Activated CD4-positive, alpha-beta memory T cell treated with anti-CD3 and anti-CD28 coated beads, Interleukin-2, amount 10 ng/mL, durations not matched to agents 7 days and 5 days (primary cell): ENCODE measurements at regions not wholly inside any gene's neighbourhood (a gene's known extent, or its start where the extent isn't known, plus 50 kb on each side); places are given as distances from the start of the nearest gene placed in this dataset.

ENCODE experiments used
- CTCF ChIA-PET: fragments of 350-600 bp; sonication (Branson Sonifier 250); formaldehyde crosslinking; loops from one replicate; lab custom pipeline; 2021; ENCODE audit warnings: antibody characterized with exemption, inconsistent platforms; lab: Charles Lee
- POLR2A ChIA-PET: fragments of 350-600 bp; sonication (Branson Sonifier 250); formaldehyde crosslinking; loops from one replicate; lab custom pipeline; 2021; ENCODE audit warnings: antibody characterized with exemption; lab: Charles Lee
- DNase-seq: peaks from one replicate; pipeline ENCODE4 v3.0.0-alpha.2; 2020
- H3K27ac Mint-ChIP-seq: one replicate; pipeline ENCODE4 v1.8.0; 2021; ENCODE audit warnings: mild to moderate bottlenecking, mixed read lengths
- H3K27me3 Mint-ChIP-seq: one replicate; pipeline ENCODE4 v1.8.0; 2021; ENCODE audit warnings: mixed read lengths
- H3K36me3 Mint-ChIP-seq: one replicate; pipeline ENCODE4 v1.8.0; 2021; ENCODE audit warnings: low read depth, mixed read lengths
- H3K4me1 Mint-ChIP-seq: one replicate; pipeline ENCODE4 v1.8.0; 2021; ENCODE audit warnings: mixed read lengths
- H3K4me3 Mint-ChIP-seq: one replicate; pipeline ENCODE4 v1.8.0; 2021; ENCODE audit warnings: mild to moderate bottlenecking, mixed read lengths
- H3K9me3 Mint-ChIP-seq: one replicate; pipeline ENCODE4 v1.8.0; 2021; ENCODE audit warnings: mixed read lengths

DNA sequence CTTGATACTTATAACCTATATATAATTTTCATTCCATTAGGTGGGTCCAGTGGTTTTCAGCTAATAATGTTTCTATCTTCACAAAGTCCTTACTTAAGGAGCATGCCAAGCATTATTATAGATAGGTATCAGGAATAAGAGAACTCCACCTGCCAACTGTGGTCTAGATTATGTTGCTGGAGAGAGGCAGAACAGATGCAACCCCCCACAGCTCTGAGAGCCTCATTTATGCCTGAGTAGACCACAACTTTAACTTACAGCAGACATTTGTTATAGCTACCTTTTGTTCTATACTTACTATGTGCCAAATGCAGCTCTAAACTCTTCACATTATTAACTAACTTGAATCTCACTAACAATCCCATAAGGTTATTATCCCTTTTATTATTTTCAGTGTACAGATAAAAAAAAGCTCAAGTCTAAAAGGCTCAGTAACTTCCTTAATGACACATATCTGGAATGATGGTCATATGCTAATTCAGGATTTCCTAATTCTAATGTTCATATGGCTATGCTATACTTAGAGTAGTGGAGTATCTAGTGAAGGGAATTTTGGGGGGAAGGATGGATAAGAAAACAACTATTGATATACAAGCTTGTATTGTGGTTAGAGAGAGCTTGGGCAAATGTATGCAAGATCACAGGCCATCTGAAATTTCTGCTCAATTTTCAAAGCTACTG is 119.1 kb upstream of the RND3 start:
- Mint-ChIP-seq H3K27ac (no peak overlapping the region), H3K4me1 (no peaks in the 10 kb centered on the region), H3K36me3 (no peaks in the 10 kb centered on the region), H3K9me3 (no peaks in the 10 kb centered on the region), H3K4me3 (no peak overlapping the region), H3K27me3 (no peaks in the 10 kb centered on the region)
- DNase-seq: no peak
- ChIA-PET CTCF (no interaction called here), POLR2A (no interaction called here)

DNA sequence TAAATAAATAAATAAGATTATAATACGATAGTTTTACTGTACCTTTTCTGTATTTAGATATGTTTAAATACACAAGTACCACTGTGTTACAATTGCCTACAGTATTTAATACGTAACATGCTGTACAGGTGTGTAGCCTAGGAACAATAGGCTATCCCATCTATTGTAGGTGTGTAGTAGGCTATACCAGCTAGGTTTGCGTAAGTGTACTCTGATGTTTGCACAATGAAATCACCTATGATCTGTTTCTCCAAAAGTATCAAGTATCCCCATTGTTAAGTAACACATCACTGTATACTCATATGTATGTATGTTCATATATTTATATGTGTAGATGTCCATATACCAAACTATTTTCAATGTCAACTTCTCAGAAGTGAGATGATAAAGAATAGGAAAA is 118.2 kb upstream of the RND3 start:
- Mint-ChIP-seq H3K36me3 (no peaks in the 10 kb centered on the region), H3K9me3 (no peaks in the 10 kb centered on the region), H3K4me3 (no peak overlapping the region), H3K27ac (no peak overlapping the region), H3K27me3 (no peaks in the 10 kb centered on the region), H3K4me1 (no peaks in the 10 kb centered on the region)
- ChIA-PET POLR2A (no interaction called here), CTCF (no interaction called here)
- DNase-seq: no peak

DNA sequence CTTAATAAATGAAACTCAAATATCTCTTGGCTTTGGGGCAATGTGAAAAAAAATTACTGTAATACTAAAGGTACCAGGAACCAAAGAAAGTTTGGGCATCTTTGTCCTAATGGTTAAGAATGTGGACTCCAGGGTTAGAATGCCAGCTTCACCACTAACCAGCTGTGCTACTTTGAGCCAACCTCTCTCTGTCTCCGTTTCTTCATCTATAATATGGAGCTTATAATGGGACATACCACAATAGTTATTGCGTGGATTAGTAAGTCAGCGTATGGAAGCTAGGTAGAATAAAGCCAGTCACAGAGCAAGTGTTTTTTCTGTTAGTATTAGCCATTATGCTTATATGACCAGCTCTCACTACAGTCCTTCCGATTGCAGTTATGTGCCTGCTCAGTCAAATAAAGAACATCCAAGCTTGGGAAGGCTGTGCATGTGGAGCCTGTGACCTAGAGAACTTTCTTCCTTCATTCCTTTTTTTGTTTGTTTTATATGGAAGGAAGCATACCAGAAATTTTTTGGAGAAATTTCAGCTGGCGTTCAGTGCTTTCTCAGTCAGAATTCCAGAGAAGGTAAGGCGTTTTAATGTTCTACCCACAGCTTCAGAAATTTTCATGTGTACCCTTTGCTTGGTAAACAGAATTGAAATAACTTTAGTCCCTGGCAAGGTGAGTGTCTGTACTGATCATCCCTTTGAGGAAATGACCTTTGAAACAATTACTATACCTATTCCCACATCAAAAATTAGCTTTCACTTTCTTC is 114.0 kb upstream of the RND3 start:
- no peak for DNase-seq
- H3K27me3 Mint-ChIP-seq: no peaks in the 10 kb centered on the region
- H3K36me3 Mint-ChIP-seq: no peaks in the 10 kb centered on the region
- H3K4me3 Mint-ChIP-seq: no peak overlapping the region
- POLR2A ChIA-PET: no interaction called here
- CTCF ChIA-PET: interaction anchor here (0.5 to 1.2 kb wide), 2 partner anchors 48 to 637 kb away, joined by 3 to 4 read pairs; no protein-coding TSS in a partner anchor
- no peaks in the 10 kb centered on the region for H3K4me1 Mint-ChIP-seq
- H3K9me3 Mint-ChIP-seq: no peaks in the 10 kb centered on the region
- no peak overlapping the region for H3K27ac Mint-ChIP-seq

DNA sequence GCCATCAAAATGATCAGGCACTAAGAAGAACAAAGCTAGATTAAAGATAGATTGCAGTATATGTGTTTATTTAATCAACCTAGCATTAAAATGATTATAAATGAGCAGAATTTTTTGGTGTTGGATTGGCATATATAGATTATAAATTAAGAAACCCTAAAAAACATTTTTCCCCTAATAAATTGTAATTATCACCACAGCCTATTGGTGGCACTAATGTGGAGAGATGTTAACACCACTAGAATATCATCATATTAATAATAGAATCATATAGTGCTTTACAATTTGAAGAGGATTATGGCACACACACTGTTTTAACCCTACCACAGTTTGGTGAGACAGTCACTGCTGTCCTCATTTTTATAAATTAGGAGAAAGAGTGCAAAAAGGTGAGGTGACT is 112.4 kb upstream of the RND3 start:
- Mint-ChIP-seq H3K27ac (no peak overlapping the region), H3K27me3 (no peaks in the 10 kb centered on the region), H3K4me1 (no peaks in the 10 kb centered on the region), H3K4me3 (no peak overlapping the region), H3K9me3 (no peaks in the 10 kb centered on the region), H3K36me3 (no peaks in the 10 kb centered on the region)
- ChIA-PET POLR2A (no interaction called here), CTCF (interaction anchor here (1.2 kb wide), 1 partner anchor 639 kb away, joined by 4 read pairs; no protein-coding TSS in a partner anchor)
- DNase-seq: no peak

DNA sequence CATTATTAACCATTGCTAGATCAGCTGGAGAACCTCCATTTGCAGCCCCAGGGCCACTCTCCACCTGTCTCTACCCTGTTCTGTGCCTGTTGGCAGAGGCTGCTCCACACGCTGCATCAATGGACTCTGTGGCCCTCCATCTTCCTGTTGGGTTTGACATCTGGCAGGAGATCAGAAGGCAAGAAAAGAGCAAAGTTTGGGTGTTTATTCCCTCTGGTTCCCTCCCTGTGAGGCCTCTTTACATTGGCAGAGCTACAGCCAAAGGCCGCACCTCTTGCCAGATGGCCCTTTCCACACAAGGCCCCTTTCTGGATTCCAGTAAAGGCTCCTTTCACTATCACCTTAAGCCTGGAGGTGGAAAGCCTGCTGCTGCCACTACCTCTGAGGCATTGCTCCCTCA is 110.9 kb upstream of the RND3 start:
- H3K27me3 Mint-ChIP-seq: no peaks in the 10 kb centered on the region

DNA sequence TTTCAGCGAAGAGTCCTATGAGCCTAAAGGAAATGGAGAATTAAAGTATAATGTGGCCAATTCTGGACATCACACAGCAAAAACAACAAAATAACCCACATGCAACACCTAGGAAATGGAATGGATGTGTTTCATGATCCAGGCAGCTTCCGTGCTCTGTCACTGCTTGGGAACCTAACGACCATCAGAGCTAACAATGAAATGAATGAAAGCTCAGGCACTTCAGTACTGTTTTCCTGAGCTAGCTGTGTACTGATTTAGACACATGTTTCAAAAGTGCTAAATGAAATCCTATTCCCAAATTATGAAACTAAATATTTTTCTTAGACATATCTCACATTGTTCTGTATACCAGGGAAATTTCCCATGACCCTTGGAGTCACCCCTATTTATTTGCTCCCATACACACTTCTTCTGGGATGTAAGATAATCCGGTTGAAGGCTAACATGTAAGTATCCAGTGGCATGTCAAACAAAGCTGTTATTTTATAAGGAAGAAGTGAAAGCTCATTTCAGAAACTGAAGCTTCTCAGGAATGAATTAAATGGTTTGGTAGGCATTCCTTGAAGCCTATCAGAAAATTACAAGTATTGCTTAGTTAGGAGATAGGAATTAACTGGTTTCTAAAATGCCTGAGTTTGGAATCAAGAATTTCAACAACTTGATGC is 108.5 kb upstream of the RND3 start:
- Mint-ChIP-seq H3K4me3 (no peak overlapping the region), H3K27me3 (no peaks in the 10 kb centered on the region)

More for the DNA sequence above, 110.9 kb upstream of the RND3 start:
- Mint-ChIP-seq H3K27ac (no peak overlapping the region), H3K4me3 (no peak overlapping the region), H3K4me1 (no peaks in the 10 kb centered on the region), H3K9me3 (no peaks in the 10 kb centered on the region), H3K36me3 (no peaks in the 10 kb centered on the region)
- ChIA-PET POLR2A (no interaction called here), CTCF (no interaction called here)
- DNase-seq: no peak

DNA sequence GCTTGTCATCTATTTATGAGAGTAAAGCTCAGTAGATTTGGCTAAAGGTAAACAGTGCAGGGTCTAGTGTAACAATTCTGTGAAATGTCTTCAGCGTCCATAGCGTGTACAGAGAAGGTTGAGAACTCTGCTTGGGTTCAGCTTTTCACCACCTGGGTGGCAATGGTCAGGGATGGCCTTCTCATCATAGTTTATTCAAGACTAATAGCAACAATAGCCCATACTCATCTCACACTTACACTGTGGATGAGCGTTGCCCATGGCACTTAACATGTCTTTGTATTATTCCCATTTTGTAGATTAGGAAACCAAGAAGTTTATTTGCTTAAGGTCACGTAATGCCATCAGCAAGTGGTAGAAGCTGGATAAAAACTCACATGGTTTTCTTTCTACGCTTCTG is 106.8 kb upstream of the RND3 start:
- Mint-ChIP-seq H3K36me3 (no peaks in the 10 kb centered on the region), H3K9me3 (no peaks in the 10 kb centered on the region), H3K4me3 (no peak overlapping the region), H3K4me1 (no peaks in the 10 kb centered on the region), H3K27ac (no peak overlapping the region), H3K27me3 (no peaks in the 10 kb centered on the region)
- CTCF ChIA-PET: no interaction called here
- DNase-seq: no peak
- POLR2A ChIA-PET: no interaction called here

More for the DNA sequence above, 108.5 kb upstream of the RND3 start:
- Mint-ChIP-seq H3K9me3 (no peaks in the 10 kb centered on the region), H3K4me1 (no peaks in the 10 kb centered on the region), H3K27ac (no peak overlapping the region), H3K36me3 (no peaks in the 10 kb centered on the region)
- no peak for DNase-seq
- CTCF ChIA-PET: interaction anchor here (0.7 kb wide), 1 partner anchor 218 kb away, joined by 3 read pairs; no protein-coding TSS in a partner anchor
- POLR2A ChIA-PET: no interaction called here

DNA sequence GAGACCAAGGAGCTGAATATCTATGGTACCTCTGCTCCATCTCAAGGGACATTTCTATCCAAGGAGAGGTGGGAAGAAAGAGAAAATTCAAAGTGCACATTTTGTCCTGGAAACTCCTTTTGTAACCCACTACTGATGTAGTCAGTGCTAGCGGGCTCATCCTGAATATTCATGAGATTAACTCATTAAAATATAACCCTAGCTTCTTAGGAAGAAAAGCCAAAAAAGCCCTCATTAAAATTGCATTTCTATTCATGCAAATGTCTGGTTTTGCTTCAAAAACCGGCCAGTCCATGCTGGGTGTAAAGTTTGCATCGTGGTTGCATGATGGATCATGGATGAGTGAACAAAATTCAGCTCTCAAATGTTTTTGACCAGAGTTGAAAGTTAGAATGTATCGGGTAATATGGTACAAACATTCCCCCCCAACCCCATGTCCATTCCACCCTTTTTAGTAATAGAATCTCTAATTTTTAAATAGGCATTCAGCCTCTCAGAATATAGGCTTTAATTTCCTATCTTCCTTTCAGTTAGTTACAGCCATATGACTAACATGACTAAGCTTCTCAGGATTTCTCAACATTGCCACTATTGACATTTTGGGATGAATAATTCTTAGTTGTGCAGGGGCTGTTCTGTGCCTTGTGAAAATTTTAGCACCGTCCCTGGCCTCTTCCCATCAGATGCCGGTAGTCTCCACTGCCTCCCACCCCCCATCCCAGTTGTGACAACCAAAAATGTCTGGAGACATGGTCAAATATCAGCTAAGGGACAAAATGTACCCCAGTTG is 104.2 kb upstream of the RND3 start:
- CTCF ChIA-PET: no interaction called here
- no peak for DNase-seq

DNA sequence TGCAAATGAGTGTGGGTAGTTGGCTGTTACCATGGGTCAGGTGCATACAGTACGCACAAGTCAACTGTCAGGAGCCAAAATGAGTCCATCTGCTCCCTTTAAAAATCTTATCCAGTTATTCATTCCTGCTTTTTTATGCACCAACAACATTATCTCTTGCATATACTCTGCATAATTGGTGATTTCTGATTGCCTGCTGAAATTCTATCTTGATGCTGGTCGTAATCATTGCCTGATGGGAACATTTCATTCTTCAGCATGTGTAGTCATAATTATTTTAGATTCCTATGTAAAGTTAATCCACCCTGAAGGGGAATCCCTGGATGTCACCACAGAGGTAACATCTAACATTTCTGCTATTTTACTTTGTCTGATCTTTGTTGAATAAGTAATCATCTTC is 102.2 kb upstream of the RND3 start:
- POLR2A ChIA-PET: no interaction called here
- DNase-seq: no peak
- H3K36me3 Mint-ChIP-seq: no peaks in the 10 kb centered on the region
- no peak overlapping the region for H3K4me3 Mint-ChIP-seq
- CTCF ChIA-PET: no interaction called here
- no peak overlapping the region for H3K27ac Mint-ChIP-seq
- H3K9me3 Mint-ChIP-seq: no peaks in the 10 kb centered on the region
- no peaks in the 10 kb centered on the region for H3K27me3 Mint-ChIP-seq
- H3K4me1 Mint-ChIP-seq: no peaks in the 10 kb centered on the region

More for the DNA sequence above, 104.2 kb upstream of the RND3 start:
- Mint-ChIP-seq H3K9me3 (no peaks in the 10 kb centered on the region), H3K27me3 (no peaks in the 10 kb centered on the region), H3K27ac (no peak overlapping the region), H3K36me3 (no peaks in the 10 kb centered on the region), H3K4me3 (no peak overlapping the region), H3K4me1 (no peaks in the 10 kb centered on the region)
- POLR2A ChIA-PET: no interaction called here

DNA sequence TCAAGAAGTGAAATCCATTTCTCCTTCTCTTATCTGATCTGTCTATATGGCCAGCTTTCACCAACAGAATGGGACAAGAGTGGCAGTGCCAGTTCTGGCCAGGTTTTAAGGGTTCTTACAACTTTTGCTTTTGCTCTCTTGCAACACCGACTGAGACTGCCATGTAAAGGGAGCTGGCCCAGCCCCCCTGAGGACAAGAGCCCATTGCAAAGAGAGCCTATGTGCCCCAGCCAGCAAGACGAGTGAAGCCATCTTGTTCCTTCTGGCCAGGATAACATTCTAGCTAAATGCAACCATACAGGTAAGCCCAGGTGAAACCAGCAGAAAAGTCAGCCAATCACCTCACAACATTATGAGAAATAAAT is 101.0 kb upstream of the RND3 start:
- CTCF ChIA-PET: no interaction called here
- H3K36me3 Mint-ChIP-seq: no peaks in the 10 kb centered on the region
- H3K4me1 Mint-ChIP-seq: no peaks in the 10 kb centered on the region
- no peaks in the 10 kb centered on the region for H3K27me3 Mint-ChIP-seq
- no peaks in the 10 kb centered on the region for H3K9me3 Mint-ChIP-seq
- no peak overlapping the region for H3K4me3 Mint-ChIP-seq
- DNase-seq: no peak
- no peak overlapping the region for H3K27ac Mint-ChIP-seq
- POLR2A ChIA-PET: no interaction called here

DNA sequence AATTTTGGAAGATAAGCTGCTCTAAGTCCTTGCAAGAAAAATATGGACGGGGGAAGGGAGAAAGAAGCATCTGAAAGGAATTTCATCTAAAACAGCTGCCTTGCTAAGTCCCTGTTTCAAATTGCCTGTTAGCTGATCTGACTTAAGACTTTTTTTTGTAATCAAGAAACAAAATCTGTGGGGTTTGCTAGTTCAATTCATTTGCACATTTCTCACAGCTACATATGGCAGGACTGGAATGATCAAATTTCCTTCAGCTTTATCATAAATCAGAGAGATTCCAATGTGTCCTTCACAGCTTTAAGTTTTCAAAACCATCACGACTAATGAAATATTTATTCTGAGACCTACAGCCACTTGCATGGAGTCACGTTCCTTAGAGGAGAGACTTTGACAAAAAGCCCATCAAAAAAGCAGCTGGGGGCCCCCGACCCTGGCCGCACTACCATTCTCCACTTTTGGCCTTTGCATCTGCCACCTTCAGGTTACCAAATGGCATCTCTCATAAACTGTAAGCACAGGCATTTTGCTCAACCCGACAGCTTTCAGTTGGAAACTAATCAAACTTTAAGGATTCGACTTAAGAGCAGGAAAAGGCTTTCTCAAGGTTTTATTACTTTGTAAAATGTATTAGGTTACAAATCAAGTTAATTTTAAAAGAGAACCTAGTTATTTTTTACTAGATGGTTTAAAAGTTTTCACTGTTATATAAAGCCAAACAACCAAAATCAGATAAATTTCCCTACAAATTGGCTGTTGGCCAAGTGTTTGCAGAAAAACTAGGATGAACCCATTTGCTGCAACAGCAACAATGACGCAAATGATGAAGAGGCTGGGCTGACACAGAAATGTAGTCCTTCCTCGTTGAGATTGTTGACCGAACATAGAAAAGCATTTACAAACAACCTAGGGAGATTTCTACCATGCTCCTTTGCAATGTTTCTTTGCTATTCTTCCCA is 100.4 kb upstream of the RND3 start:
- Mint-ChIP-seq H3K4me1 (no peaks in the 10 kb centered on the region), H3K4me3 (no peak overlapping the region), H3K27me3 (no peaks in the 10 kb centered on the region), H3K9me3 (no peaks in the 10 kb centered on the region), H3K36me3 (no peaks in the 10 kb centered on the region), H3K27ac (no peak overlapping the region)
- POLR2A ChIA-PET: no interaction called here
- CTCF ChIA-PET: interaction anchor here (0.6 kb wide), 1 partner anchor 150 kb away, joined by 3 read pairs; no protein-coding TSS in a partner anchor
- no peak for DNase-seq

DNA sequence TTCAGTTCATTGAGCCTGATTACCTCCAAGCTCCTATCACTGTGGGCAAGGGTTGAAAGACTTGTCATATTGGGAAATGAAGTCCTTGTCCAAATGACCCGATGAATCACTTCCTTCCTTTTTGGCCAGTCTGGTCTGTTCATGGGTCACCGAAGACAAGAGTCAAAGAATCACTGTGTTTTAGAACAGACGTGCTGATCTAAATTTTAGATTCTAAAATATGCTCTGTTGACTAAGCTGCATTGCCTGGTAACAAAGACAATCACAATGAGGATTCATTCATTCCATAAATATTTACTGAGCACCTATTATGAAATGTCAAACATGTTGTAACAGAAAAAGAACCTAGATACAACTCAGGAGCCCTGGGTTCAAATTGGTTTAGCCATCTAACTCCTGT is 99.4 kb upstream of the RND3 start:
- Mint-ChIP-seq H3K4me1 (no peaks in the 10 kb centered on the region), H3K4me3 (no peak overlapping the region), H3K27me3 (no peaks in the 10 kb centered on the region), H3K27ac (no peak overlapping the region), H3K9me3 (no peaks in the 10 kb centered on the region), H3K36me3 (no peaks in the 10 kb centered on the region)
- ChIA-PET POLR2A (no interaction called here), CTCF (interaction anchor here (0.6 kb wide), 1 partner anchor 110 kb away, joined by 3 read pairs; no protein-coding TSS in a partner anchor)
- DNase-seq: no peak
